Hepatocyte (in vitro differentiated cells): ENCODE measurements at regions not wholly inside any gene's neighbourhood (a gene's known extent, or its start where the extent isn't known, plus 50 kb on each side); places are given as distances from the start of the nearest gene placed in this dataset.

Experiments used
- DNase-seq: peaks from one replicate; pipeline ENCODE4 v3.0.0-alpha.2; 2016; ENCODE audit warnings: low spot score
- H2AFZ ChIP-seq: fragments of 200-600 bp; sonication (generic); 2 replicates; pipeline ENCODE4 v1.6.0; 2016; ENCODE audit warnings: antibody characterized with exemption, mild to moderate bottlenecking
- H3K27ac ChIP-seq: fragments of 200-600 bp; sonication (generic); 2 replicates; pipeline ENCODE4 v1.5.1; 2016; ENCODE audit warnings: mild to moderate bottlenecking
- H3K27me3 ChIP-seq: fragments of 200-600 bp; sonication (generic); 2 replicates; pipeline ENCODE4 v1.6.1; 2016
- H3K36me3 ChIP-seq: fragments of 200-600 bp; sonication (generic); replicated peaks from 2 replicates; pipeline ENCODE4 v1.5.1; 2016; ENCODE audit warnings: low read depth; ENCODE audit not compliant: insufficient read depth
- H3K4me1 ChIP-seq: fragments of 200-600 bp; sonication (generic); 2 replicates; pipeline ENCODE4 v1.5.1; 2016; ENCODE audit warnings: mild to moderate bottlenecking, moderate library complexity; ENCODE audit not compliant: insufficient read depth
- H3K4me2 ChIP-seq: fragments of 200-600 bp; sonication (generic); 2 replicates; pipeline ENCODE4 v1.6.0; 2016
- H3K4me3 ChIP-seq: fragments of 200-600 bp; sonication (generic); 2 replicates; pipeline ENCODE4 v1.5.1; 2016; ENCODE audit warnings: mild to moderate bottlenecking
- H3K79me2 ChIP-seq: fragments of 200-600 bp; sonication (generic); 2 replicates; pipeline ENCODE4 v1.6.0; 2017; ENCODE audit warnings: mild to moderate bottlenecking
- H3K9me2 ChIP-seq: fragments of 200-600 bp; sonication (generic); replicated peaks from 2 replicates; pipeline ENCODE4 v1.6.0; 2017; ENCODE audit warnings: mild to moderate bottlenecking; ENCODE audit not compliant: insufficient read depth
- H3K9me3 ChIP-seq: fragments of 200-600 bp; sonication (generic); 2 replicates; pipeline ENCODE4 v1.5.1; 2016; ENCODE audit warnings: low read depth, mild to moderate bottlenecking
- H4K20me1 ChIP-seq: fragments of 200-600 bp; sonication (generic); 2 replicates; pipeline ENCODE4 v1.6.0; 2016; ENCODE audit warnings: mild to moderate bottlenecking; ENCODE audit not compliant: insufficient read depth, poor library complexity, severe bottlenecking
- EZH2 ChIP-seq: fragments of 200-600 bp; sonication (generic); IDR thresholded peaks from 2 replicates; pipeline ENCODE4 v1.6.1; 2016; ENCODE audit warnings: antibody characterized with exemption, mild to moderate bottlenecking, borderline replicate concordance
- EZH2phosphoT487 ChIP-seq: fragments of 200-600 bp; sonication (generic); IDR thresholded peaks from one replicate; pipeline ENCODE4 v1.6.1; 2018; ENCODE audit warnings: antibody characterized with exemption, mild to moderate bottlenecking, low read depth, moderate library complexity; ENCODE audit not compliant: unreplicated experiment, severe bottlenecking
- WGBS: methylation state at CpG from one replicate; pipeline ENCODE4 v1.1.6; 2016; ENCODE audit warnings: low lambda C conversion rate; ENCODE audit errors: missing lambda C conversion rate; 5-methylcytosine and 5-hydroxymethylcytosine counted together
- TF ChIP-seq, protein P1 (sequence below): fragments of 200-600 bp; sonication (generic); IDR thresholded peaks from 2 replicates; pipeline ENCODE4 v1.5.1; 2016; ENCODE audit warnings: antibody characterized with exemption, mild to moderate bottlenecking; ENCODE audit not compliant: poor library complexity

DNA sequence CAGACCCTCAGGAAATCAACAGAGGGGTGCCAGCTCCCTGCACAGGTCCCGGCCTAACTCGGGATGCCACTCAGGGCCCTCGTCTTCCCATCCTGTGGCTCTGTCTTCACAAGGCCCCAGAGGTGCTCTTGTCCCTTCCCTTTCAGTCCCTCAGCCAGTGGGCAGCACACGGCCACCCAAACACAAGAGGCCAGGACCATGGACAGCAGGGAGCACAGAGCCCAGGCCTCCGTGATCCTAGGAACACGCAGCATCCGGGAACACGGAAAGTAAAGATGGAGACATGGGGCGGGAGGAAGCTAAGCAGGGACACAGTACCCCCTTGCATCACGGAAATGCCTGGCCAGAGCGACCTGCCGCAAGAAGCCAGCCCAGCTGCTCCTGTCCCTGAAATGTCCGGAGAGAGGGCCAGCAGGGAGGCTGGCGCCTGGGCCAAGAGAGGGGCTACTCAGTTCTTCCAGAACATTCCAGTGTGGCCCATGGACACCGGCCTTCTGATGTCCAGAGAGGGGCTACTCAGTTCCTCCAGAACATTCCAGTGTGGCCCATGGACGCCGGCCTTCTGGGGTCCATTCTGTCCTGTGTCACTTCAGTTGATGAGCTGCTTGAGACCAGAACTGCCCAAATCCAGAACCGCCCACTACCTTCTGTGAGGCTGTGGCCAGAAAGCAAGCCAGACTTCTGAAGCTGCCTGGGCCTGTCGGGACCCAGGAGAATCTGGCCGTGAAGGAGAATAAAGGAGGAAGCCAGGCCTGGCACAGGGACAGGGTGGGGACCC is 274.0 kb downstream of the BRD1 start:
- no peaks in the 10 kb centered on the region for H3K9me2 ChIP-seq
- DNase-seq, result peak; percentile 36
- H3K4me2 ChIP-seq, result no peak overlapping the region
- WGBS, result 76% methylated on average over 20 of the region's 20 CpGs
- no peaks in the 10 kb centered on the region for H3K36me3 ChIP-seq
- H3K4me3 ChIP-seq, result no peak overlapping the region
- no peak overlapping the region for H3K27ac ChIP-seq
- no peaks in the 10 kb centered on the region for H3K27me3 ChIP-seq
- H3K4me1 ChIP-seq, result no peaks in the 10 kb centered on the region
- no peaks in the 10 kb centered on the region for H3K79me2 ChIP-seq
- TF ChIP-seq EZH2 (no peak), EZH2phosphoT487 (no peak)
- TF ChIP-seq, protein P1, sequence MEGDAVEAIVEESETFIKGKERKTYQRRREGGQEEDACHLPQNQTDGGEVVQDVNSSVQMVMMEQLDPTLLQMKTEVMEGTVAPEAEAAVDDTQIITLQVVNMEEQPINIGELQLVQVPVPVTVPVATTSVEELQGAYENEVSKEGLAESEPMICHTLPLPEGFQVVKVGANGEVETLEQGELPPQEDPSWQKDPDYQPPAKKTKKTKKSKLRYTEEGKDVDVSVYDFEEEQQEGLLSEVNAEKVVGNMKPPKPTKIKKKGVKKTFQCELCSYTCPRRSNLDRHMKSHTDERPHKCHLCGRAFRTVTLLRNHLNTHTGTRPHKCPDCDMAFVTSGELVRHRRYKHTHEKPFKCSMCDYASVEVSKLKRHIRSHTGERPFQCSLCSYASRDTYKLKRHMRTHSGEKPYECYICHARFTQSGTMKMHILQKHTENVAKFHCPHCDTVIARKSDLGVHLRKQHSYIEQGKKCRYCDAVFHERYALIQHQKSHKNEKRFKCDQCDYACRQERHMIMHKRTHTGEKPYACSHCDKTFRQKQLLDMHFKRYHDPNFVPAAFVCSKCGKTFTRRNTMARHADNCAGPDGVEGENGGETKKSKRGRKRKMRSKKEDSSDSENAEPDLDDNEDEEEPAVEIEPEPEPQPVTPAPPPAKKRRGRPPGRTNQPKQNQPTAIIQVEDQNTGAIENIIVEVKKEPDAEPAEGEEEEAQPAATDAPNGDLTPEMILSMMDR, result no peak
- H3K9me3 ChIP-seq, result no peaks in the 10 kb centered on the region
- no peaks in the 10 kb centered on the region for H4K20me1 ChIP-seq
- no peak overlapping the region for H2AFZ ChIP-seq

DNA sequence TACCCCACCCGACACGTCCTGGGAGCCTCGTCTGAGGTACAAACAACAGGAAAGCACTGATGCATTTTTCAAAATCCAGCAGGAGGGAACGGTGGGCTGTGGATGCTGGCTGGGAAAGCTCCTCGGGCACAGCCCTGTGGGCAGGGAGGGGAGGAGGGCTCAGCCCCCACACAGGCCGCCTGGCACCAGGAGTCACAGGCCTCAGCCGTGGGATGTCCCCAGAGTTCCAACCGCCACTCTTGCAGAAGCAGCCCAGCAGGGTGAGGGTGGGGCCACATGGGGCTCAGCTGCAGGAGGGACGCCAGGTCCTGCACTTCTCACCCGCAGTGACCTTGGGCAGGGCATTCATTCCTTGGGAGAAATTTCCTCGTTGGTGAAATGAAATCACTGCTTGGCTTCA is 274.6 kb downstream of the BRD1 start:
- H3K4me1 ChIP-seq, result peaks cover 1% of the 10 kb centered on the region
- 90% methylated on average over 11 of the region's 11 CpGs for WGBS
- no peaks in the 10 kb centered on the region for H3K9me2 ChIP-seq
- H3K4me3 ChIP-seq, result no peak overlapping the region
- H3K9me3 ChIP-seq, result no peaks in the 10 kb centered on the region
- H3K27me3 ChIP-seq, result no peaks in the 10 kb centered on the region
- H3K36me3 ChIP-seq, result no peaks in the 10 kb centered on the region
- no peak for DNase-seq
- H2AFZ ChIP-seq, result no peak overlapping the region
- H3K4me2 ChIP-seq, result no peak overlapping the region
- no peaks in the 10 kb centered on the region for H4K20me1 ChIP-seq
- H3K79me2 ChIP-seq, result no peaks in the 10 kb centered on the region
- H3K27ac ChIP-seq, result no peak overlapping the region
- TF ChIP-seq, protein P1, result no peak
- TF ChIP-seq EZH2, result no peak

DNA sequence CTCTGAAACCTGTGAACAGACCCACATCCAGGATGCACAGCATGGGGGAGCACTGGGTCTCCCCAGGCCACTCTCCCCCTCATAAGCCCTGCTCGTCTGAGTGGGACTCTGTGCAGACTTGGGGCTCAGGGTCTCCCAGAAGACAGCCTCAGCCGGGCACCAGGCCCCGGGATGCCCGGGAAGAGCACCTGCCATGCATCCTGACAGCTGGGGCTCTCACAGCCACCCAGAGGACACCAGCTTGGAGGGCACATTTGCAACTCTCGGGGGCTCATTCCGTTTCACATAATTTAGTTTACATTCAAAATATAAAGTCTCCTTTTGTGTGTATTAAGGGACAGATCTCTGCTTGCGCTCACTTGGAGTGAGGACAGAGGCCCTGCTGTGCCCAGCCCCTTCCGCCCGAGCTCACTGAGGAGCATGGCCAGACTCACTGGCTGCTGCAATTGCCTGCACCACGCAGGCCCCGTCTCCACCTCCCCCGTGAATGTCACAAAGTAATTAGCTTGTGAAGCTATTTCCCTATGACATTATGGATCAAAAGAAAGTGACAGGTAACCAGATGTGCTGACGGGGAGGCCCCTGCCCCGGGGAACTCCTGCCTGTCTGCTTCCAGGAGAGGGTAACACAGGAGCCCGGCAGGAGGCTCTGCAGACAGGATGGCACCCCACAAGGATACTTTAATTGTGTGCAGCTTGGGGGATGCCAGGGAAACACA is 275.6 kb downstream of the BRD1 start:
- Histone ChIP-seq H3K36me3 (no peaks in the 10 kb centered on the region), H3K27me3 (no peaks in the 10 kb centered on the region), H3K79me2 (no peaks in the 10 kb centered on the region), H4K20me1 (no peaks in the 10 kb centered on the region), H3K9me3 (no peaks in the 10 kb centered on the region), H3K4me2 (no peak overlapping the region), H2AFZ (no peak overlapping the region), H3K9me2 (no peaks in the 10 kb centered on the region), H3K4me3 (no peak overlapping the region), H3K4me1 (peaks cover 6% of the 10 kb centered on the region), H3K27ac (no peak overlapping the region)
- TF ChIP-seq EZH2phosphoT487, result no peak
- TF ChIP-seq, protein P1, result no peak
- no peak for TF ChIP-seq EZH2
- DNase-seq, result no peak
- WGBS, result 64% methylated on average over 15 of the region's 15 CpGs
